Endothelial cell (in vitro differentiated cells): ENCODE measurements at regions not wholly inside any gene's neighbourhood (a gene's known extent, or its start where the extent isn't known, plus 50 kb on each side); places are given as distances from the start of the nearest gene placed in this dataset.

Experiments used
- DNase-seq: peaks from one replicate; pipeline ENCODE4 v3.0.0; 2021; ENCODE audit warnings: low spot score
- H3K27ac Mint-ChIP-seq: one replicate; pipeline ENCODE4 v1.8.0; 2021; ENCODE audit warnings: mixed read lengths, inconsistent platforms; ENCODE audit not compliant: unreplicated experiment
- H3K27me3 Mint-ChIP-seq: one replicate; pipeline ENCODE4 v1.8.0; 2021; ENCODE audit warnings: mild to moderate bottlenecking, moderate library complexity, mixed read lengths, inconsistent platforms; ENCODE audit not compliant: unreplicated experiment
- H3K36me3 Mint-ChIP-seq: one replicate; pipeline ENCODE4 v1.8.0; 2021; ENCODE audit warnings: mild to moderate bottlenecking, low read depth, mixed read lengths, inconsistent platforms; ENCODE audit not compliant: unreplicated experiment
- H3K4me1 Mint-ChIP-seq: one replicate; pipeline ENCODE4 v1.8.0; 2021; ENCODE audit warnings: mild to moderate bottlenecking, mixed read lengths, inconsistent platforms; ENCODE audit not compliant: unreplicated experiment
- H3K4me3 Mint-ChIP-seq: one replicate; pipeline ENCODE4 v1.8.0; 2021; ENCODE audit warnings: mild to moderate bottlenecking, mixed read lengths, inconsistent platforms; ENCODE audit not compliant: unreplicated experiment
- H3K9me3 Mint-ChIP-seq: one replicate; pipeline ENCODE4 v1.8.0; 2021; ENCODE audit warnings: mixed read lengths, inconsistent platforms; ENCODE audit not compliant: unreplicated experiment
- TF ChIP-seq, protein P1 (sequence below): fragments of 200-600 bp; sonication (generic); IDR thresholded peaks from one replicate; pipeline ENCODE4 v1.5.0; 2021; ENCODE audit warnings: antibody characterized with exemption; ENCODE audit not compliant: unreplicated experiment

- TF ChIP-seq, protein P1, sequence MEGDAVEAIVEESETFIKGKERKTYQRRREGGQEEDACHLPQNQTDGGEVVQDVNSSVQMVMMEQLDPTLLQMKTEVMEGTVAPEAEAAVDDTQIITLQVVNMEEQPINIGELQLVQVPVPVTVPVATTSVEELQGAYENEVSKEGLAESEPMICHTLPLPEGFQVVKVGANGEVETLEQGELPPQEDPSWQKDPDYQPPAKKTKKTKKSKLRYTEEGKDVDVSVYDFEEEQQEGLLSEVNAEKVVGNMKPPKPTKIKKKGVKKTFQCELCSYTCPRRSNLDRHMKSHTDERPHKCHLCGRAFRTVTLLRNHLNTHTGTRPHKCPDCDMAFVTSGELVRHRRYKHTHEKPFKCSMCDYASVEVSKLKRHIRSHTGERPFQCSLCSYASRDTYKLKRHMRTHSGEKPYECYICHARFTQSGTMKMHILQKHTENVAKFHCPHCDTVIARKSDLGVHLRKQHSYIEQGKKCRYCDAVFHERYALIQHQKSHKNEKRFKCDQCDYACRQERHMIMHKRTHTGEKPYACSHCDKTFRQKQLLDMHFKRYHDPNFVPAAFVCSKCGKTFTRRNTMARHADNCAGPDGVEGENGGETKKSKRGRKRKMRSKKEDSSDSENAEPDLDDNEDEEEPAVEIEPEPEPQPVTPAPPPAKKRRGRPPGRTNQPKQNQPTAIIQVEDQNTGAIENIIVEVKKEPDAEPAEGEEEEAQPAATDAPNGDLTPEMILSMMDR, result no peak
- peaks cover 9% of the 10 kb centered on the region for H3K4me1 Mint-ChIP-seq
- H3K4me3 Mint-ChIP-seq, result no peak overlapping the region
- H3K27me3 Mint-ChIP-seq, result no peaks in the 10 kb centered on the region
- no peaks in the 10 kb centered on the region for H3K36me3 Mint-ChIP-seq
- H3K9me3 Mint-ChIP-seq, result no peaks in the 10 kb centered on the region
- DNase-seq, result no peak
- no peak overlapping the region for H3K27ac Mint-ChIP-seq
Measured at GRCh38 chr13:57424379-57424778, 207.2 kb upstream of the PCDH17 start.

GRCh38 chr13:57425531-57425930 is 206.0 kb upstream of the PCDH17 start:
- Mint-ChIP-seq H3K4me1 (peaks cover 9% of the 10 kb centered on the region), H3K27ac (no peak overlapping the region), H3K36me3 (no peaks in the 10 kb centered on the region), H3K27me3 (no peaks in the 10 kb centered on the region), H3K9me3 (peaks cover 6% of the 10 kb centered on the region), H3K4me3 (no peak overlapping the region)
- DNase-seq, result no peak
- TF ChIP-seq, protein P1, result no peak

- no peaks in the 10 kb centered on the region for H3K36me3 Mint-ChIP-seq
Measured at GRCh38 chr13:57437587-57437986, 194.0 kb upstream of the PCDH17 start.

DNA sequence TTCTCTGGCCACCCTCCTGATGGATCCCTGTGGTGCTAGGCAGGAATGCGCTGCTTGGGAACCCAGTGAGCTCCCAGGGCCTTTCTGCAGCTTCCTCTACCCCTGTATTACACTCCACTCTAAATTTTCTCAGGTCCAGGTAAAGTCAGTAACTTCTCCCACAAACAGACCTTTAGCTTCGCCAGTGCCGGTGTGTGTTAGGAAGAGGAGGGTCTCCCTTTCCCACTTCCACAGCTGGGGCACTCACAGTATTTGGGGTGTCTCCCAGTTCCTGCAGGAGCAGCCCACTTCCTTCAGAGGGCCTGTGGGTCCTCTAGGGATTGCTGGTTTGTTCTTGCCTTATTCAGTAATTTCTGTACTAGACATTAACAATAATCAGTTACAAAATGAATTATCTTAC is 193.5 kb upstream of the PCDH17 start:
- peaks cover 2% of the 10 kb centered on the region for H3K27me3 Mint-ChIP-seq
- no peak for DNase-seq
- H3K27ac Mint-ChIP-seq, result no peak overlapping the region
- TF ChIP-seq, protein P1, result no peak
- peaks cover 3% of the 10 kb centered on the region for H3K4me1 Mint-ChIP-seq
- H3K4me3 Mint-ChIP-seq, result no peak overlapping the region
- no peaks in the 10 kb centered on the region for H3K36me3 Mint-ChIP-seq
- no peaks in the 10 kb centered on the region for H3K9me3 Mint-ChIP-seq

More at GRCh38 chr13:57437587-57437986, 194.0 kb upstream of the PCDH17 start:
- Mint-ChIP-seq H3K4me1 (peaks cover 3% of the 10 kb centered on the region), H3K9me3 (no peaks in the 10 kb centered on the region), H3K27me3 (peaks cover 2% of the 10 kb centered on the region), H3K4me3 (no peak overlapping the region), H3K27ac (no peak overlapping the region)
- DNase-seq, result no peak
- TF ChIP-seq, protein P1, result no peak

DNA sequence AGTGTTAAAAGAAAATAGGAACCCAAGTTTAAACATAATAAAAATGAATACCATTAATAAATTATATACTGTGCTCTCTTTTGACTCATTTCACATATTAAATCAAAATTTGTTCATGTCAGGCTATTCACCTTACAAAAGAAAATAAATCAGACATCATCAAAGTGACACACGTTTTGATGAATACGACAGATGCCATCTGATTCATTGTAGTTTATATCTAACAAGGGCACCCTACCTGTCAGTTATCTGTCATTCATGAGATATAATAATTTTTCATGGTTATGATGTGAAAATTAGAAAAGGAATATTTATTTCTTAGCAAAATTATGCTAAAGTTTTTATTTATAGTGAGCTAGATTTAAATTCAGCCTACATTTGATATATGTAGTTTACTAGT is 188.1 kb upstream of the PCDH17 start:
- Mint-ChIP-seq H3K4me1 (no peaks in the 10 kb centered on the region), H3K27me3 (no peaks in the 10 kb centered on the region), H3K9me3 (no peaks in the 10 kb centered on the region), H3K4me3 (no peak overlapping the region), H3K36me3 (no peaks in the 10 kb centered on the region), H3K27ac (no peak overlapping the region)
- no peak for DNase-seq
- TF ChIP-seq, protein P1, result no peak
